DOHH2 (cell line): ENCODE measurements at regions not wholly inside any gene's neighbourhood (a gene's known extent, or its start where the extent isn't known, plus 50 kb on each side); places are given as distances from the start of the nearest gene placed in this dataset.

Experiments used
- H3F3A ChIP-seq: fragments of 200-600 bp; sonication (generic), shearing (Covaris generic); 2 replicates; pipeline ENCODE4 v1.6.0; 2016; ENCODE audit warnings: antibody characterized with exemption, mild to moderate bottlenecking; ENCODE audit not compliant: control insufficient read depth, insufficient read depth
- H3K27ac ChIP-seq: fragments of 200-600 bp; sonication (generic); 2 replicates; pipeline ENCODE4 v1.5.1; 2014; ENCODE audit warnings: low read depth, mild to moderate bottlenecking, low read length, moderate library complexity
- H3K27me3 ChIP-seq: fragments of 200-600 bp; sonication (generic); 2 replicates; pipeline ENCODE4 v1.6.1; 2014; ENCODE audit warnings: mild to moderate bottlenecking, low read length, mixed read lengths; ENCODE audit not compliant: control insufficient read depth
- H3K36me3 ChIP-seq: fragments of 200-600 bp; sonication (generic); 2 replicates; pipeline ENCODE4 v1.6.1; 2014; ENCODE audit warnings: mild to moderate bottlenecking, low read length, moderate library complexity, mixed read lengths; ENCODE audit not compliant: control insufficient read depth
- H3K4me1 ChIP-seq: fragments of 200-600 bp; sonication (generic); 2 replicates; pipeline ENCODE4 v1.6.1; 2014; ENCODE audit warnings: mild to moderate bottlenecking, low read length, mixed read lengths; ENCODE audit not compliant: control insufficient read depth
- H3K4me2 ChIP-seq: fragments of 200-600 bp; sonication (generic); 2 replicates; pipeline ENCODE4 v1.6.0; 2014; ENCODE audit warnings: mild to moderate bottlenecking, low read length, moderate library complexity
- H3K4me3 ChIP-seq: fragments of 200-600 bp; sonication (generic); 2 replicates; pipeline ENCODE4 v1.5.1; 2014; ENCODE audit warnings: mild to moderate bottlenecking, low read length, mixed read lengths
- H3K79me2 ChIP-seq: fragments of 200-600 bp; sonication (generic); 2 replicates; pipeline ENCODE4 v1.6.1; 2014; ENCODE audit warnings: mild to moderate bottlenecking, low read length, mixed read lengths; ENCODE audit not compliant: control insufficient read depth
- H3K9me2 ChIP-seq: fragments of 200-600 bp; sonication (generic); replicated peaks from 2 replicates; pipeline ENCODE4 v1.6.1; 2014; ENCODE audit warnings: mild to moderate bottlenecking, low read length, mixed read lengths; ENCODE audit not compliant: control insufficient read depth
- H3K9me3 ChIP-seq: fragments of 200-600 bp; sonication (generic); 2 replicates; pipeline ENCODE4 v1.6.1; 2014; ENCODE audit warnings: antibody characterized with exemption, low read length, mixed read lengths; ENCODE audit not compliant: control insufficient read depth, insufficient read depth
- H4K20me1 ChIP-seq: fragments of 200-600 bp; sonication (generic); 2 replicates; pipeline ENCODE4 v1.6.0; 2014; ENCODE audit warnings: low read depth, mild to moderate bottlenecking, antibody characterized with exemption, low read length, moderate library complexity; ENCODE audit not compliant: control insufficient read depth, insufficient read depth
- EZH2phosphoT487 ChIP-seq: fragments of 200-600 bp; sonication (generic); IDR thresholded peaks from 2 replicates; pipeline ENCODE4 v1.6.1; 2017; ENCODE audit warnings: borderline replicate concordance, mild to moderate bottlenecking, antibody characterized with exemption, low read length, moderate library complexity, mixed read lengths
- TF ChIP-seq, protein P1 (sequence below): fragments of 200-600 bp; sonication (generic); IDR thresholded peaks from one replicate; pipeline ENCODE4 v1.5.1; 2014; ENCODE audit warnings: antibody characterized with exemption, mild to moderate bottlenecking, low read depth, low read length; ENCODE audit not compliant: poor library complexity, severe bottlenecking

- H3K27me3 ChIP-seq = no peaks in the 10 kb centered on the region
- H3K79me2 ChIP-seq = no peaks in the 10 kb centered on the region
- H3K9me3 ChIP-seq = no peaks in the 10 kb centered on the region
- H3K9me2 ChIP-seq = no peaks in the 10 kb centered on the region
- H3K4me2 ChIP-seq = no peak overlapping the region
- H3K4me3 ChIP-seq = no peak overlapping the region
- H3K36me3 ChIP-seq = no peaks in the 10 kb centered on the region
- no peaks in the 10 kb centered on the region for H3F3A ChIP-seq
- TF ChIP-seq EZH2phosphoT487 = no peak
- TF ChIP-seq, protein P1, sequence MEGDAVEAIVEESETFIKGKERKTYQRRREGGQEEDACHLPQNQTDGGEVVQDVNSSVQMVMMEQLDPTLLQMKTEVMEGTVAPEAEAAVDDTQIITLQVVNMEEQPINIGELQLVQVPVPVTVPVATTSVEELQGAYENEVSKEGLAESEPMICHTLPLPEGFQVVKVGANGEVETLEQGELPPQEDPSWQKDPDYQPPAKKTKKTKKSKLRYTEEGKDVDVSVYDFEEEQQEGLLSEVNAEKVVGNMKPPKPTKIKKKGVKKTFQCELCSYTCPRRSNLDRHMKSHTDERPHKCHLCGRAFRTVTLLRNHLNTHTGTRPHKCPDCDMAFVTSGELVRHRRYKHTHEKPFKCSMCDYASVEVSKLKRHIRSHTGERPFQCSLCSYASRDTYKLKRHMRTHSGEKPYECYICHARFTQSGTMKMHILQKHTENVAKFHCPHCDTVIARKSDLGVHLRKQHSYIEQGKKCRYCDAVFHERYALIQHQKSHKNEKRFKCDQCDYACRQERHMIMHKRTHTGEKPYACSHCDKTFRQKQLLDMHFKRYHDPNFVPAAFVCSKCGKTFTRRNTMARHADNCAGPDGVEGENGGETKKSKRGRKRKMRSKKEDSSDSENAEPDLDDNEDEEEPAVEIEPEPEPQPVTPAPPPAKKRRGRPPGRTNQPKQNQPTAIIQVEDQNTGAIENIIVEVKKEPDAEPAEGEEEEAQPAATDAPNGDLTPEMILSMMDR = no peak
- no peak overlapping the region for H3K27ac ChIP-seq
- H4K20me1 ChIP-seq = no peaks in the 10 kb centered on the region
- H3K4me1 ChIP-seq = no peaks in the 10 kb centered on the region
Observed at GRCh38 chr2:56753182-56753581, 569.4 kb downstream of the CCDC85A start.

- Histone ChIP-seq H4K20me1 (no peaks in the 10 kb centered on the region), H3K4me3 (no peak overlapping the region), H3K4me2 (no peak overlapping the region), H3F3A (no peaks in the 10 kb centered on the region), H3K4me1 (no peaks in the 10 kb centered on the region), H3K9me3 (no peaks in the 10 kb centered on the region), H3K9me2 (no peaks in the 10 kb centered on the region), H3K36me3 (no peaks in the 10 kb centered on the region), H3K27ac (no peak overlapping the region), H3K79me2 (no peaks in the 10 kb centered on the region), H3K27me3 (no peaks in the 10 kb centered on the region)
- TF ChIP-seq, protein P1 = no peak
- TF ChIP-seq EZH2phosphoT487 = no peak
Observed at GRCh38 chr2:56754066-56754615, 570.4 kb downstream of the CCDC85A start.

DNA sequence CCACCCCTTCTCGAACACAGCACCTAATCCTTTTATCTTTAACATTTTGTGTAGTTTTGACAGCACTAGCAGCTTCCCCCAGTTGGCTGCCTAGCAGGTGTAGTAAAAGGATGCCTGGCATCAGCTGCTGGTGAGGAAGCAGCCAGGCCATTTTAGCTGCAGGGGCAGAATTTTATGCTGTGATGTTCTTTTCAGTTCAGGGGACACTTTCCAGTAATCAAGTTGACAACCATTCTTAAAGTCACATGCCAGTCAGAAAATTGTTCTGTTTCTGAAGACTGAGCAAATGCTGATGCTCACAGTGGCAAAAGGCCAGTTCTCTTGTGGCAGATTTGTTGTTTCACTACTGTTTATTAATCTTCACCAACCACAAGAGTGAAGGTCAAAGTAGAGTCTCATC lies 570.8 kb downstream of the CCDC85A start:
- no peaks in the 10 kb centered on the region for H3K79me2 ChIP-seq
- H3K4me2 ChIP-seq = no peak overlapping the region
- TF ChIP-seq EZH2phosphoT487 = no peak
- TF ChIP-seq, protein P1 = no peak
- no peak overlapping the region for H3K27ac ChIP-seq
- no peak overlapping the region for H3K4me3 ChIP-seq
- no peaks in the 10 kb centered on the region for H3K36me3 ChIP-seq
- no peaks in the 10 kb centered on the region for H3K9me2 ChIP-seq
- no peaks in the 10 kb centered on the region for H3K27me3 ChIP-seq
- H4K20me1 ChIP-seq = no peaks in the 10 kb centered on the region
- no peaks in the 10 kb centered on the region for H3K4me1 ChIP-seq
- no peaks in the 10 kb centered on the region for H3F3A ChIP-seq
- no peaks in the 10 kb centered on the region for H3K9me3 ChIP-seq
